ENCODE measurements at regions not wholly inside any gene's neighbourhood (a gene's known extent, or its start where the extent isn't known, plus 50 kb on each side); places are given as distances from the start of the nearest gene placed in this dataset.
A peak's percentile ranks its signal among the peaks of the same experiment; 100 is the strongest.

DNA sequence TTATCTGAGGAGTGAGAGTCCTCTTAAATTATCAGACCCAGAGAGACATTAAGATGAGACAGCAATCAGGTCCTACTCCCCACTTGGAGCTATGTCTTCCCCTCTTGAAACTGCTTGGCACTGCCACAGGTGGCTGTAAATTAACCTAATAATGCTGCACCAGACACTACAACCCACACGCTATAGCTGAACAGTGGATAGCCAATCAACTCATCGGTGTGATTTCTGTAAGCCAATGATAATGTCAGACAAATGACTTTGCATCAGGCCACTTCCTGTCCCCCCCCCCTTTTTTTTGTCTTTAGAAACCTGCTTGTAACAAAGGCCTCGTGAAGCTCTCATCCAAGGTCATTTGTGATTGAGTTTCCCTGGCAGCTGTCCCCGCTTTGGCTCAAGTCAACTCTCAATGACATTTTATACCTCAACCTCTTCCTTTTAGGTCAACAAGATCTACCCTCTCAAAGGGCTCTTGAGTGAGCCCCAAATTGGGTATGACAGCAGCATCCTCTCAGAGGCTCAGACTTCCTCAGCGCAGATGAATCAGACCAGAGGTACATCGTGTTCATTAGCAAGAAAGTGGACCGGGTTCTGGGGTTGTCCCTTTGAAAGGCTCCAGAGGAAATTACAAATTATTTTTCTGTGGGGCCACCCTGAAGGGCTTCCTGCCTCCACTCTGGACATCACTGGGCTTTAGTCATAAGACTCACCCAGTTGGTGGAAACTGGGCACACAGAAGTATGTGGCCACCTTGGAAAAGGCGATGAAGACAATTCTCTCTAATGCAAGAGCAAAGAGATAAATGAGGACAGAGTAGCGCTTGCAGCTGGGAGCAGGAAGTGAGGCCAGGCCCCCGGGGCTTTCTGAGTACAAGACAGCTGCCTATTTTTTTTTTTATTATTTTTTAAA, 73.6 kb downstream of the COPS8 start:
- peaks cover 0 to 6% (median 0%) of the 10 kb centered on the region in 5 donors for H3K27me3 Mint-ChIP-seq
- no peaks in the 10 kb centered on the region for H3K9me3 Mint-ChIP-seq
- no peak for DNase-seq
- POLR2A ChIA-PET = interaction anchor here (0.5 kb wide), 1 partner anchor 312 kb away, joined by 3 read pairs; no protein-coding TSS in a partner anchor
- H3K4me3 Mint-ChIP-seq = no peak overlapping the region
- ATAC-seq = no peak
- H3K27ac Mint-ChIP-seq = peak overlapping the region in 1 of 10 donors; percentile 68
- no peaks in the 10 kb centered on the region for H3K36me3 Mint-ChIP-seq
- H3K4me1 Mint-ChIP-seq = peaks cover 8 to 31% (median 16%) of the 10 kb centered on the region in 4 donors

- Mint-ChIP-seq H3K9me3 (no peaks in the 10 kb centered on the region), H3K4me1 (peaks cover 4 to 22% (median 9%) of the 10 kb centered on the region in 4 donors)
- ATAC-seq = no peak
These were observed 74.7 kb downstream of the COPS8 start for GRCh38 chr2:237160271-237160919.

DNA sequence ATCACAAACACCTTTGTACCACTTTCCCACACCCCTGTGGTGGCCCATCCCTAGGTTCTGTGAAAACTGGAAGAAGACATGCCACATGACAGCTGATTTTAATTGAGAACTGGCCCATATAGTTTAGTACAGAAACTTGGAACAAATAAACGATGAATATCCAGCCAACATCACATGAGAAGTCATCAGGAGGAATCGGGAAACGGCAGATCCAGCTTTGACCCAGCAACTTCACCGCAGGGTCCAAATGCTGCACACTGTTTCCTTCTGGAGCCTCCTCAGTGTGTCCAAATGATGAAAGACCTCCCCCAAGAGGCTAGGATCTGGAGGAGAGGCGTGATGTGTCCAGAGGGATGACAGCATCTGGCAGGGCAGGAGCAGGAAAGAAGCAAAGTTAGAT, 75.5 kb downstream of the COPS8 start:
- DNase-seq (no peak), ATAC-seq (no peak)
- Mint-ChIP-seq H3K27ac (no peak overlapping the region), H3K4me1 (peaks cover 2 to 14% (median 7%) of the 10 kb centered on the region in 4 donors), H3K4me3 (no peak overlapping the region), H3K9me3 (no peaks in the 10 kb centered on the region), H3K27me3 (peaks cover 3 to 19% (median 9%) of the 10 kb centered on the region in 5 donors), H3K36me3 (no peaks in the 10 kb centered on the region)
- POLR2A ChIA-PET = no interaction called here

More at GRCh38 chr2:237160271-237160919, 74.7 kb downstream of the COPS8 start:
- H3K36me3 Mint-ChIP-seq = no peaks in the 10 kb centered on the region
- no peak for DNase-seq
- no peak overlapping the region for H3K4me3 Mint-ChIP-seq
- H3K27ac Mint-ChIP-seq = peak overlapping the region in 2 of 10 donors; percentile 21 to 41
- H3K27me3 Mint-ChIP-seq = peaks cover 3 to 11% (median 6%) of the 10 kb centered on the region in 5 donors
- POLR2A ChIA-PET = no interaction called here

DNA sequence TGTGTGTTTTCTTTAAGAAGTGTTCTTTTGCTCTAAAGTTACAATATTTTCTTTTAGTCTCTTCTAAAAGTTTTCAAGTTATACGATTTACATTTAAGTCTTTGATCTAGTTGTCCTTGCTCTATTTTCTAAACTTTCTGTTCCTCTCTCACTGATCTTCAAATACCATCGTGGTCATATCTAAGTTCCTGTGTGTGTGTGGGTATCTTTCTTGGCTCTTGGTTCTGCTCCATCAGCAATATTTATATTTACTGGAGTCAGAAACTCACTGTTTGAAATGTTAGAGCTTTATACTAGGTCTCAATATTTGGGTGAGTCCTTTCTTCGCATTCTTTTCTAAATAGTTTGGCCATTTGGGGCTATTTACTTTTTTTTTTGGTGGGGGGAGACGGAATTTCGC, 77.3 kb downstream of the COPS8 start:
- POLR2A ChIA-PET = no interaction called here
- ATAC-seq (no peak), DNase-seq (no peak)
- Mint-ChIP-seq H3K27me3 (peaks cover 5 to 29% (median 8%) of the 10 kb centered on the region in 5 donors), H3K36me3 (no peaks in the 10 kb centered on the region), H3K27ac (no peak overlapping the region), H3K4me1 (peaks cover 2 to 9% (median 5%) of the 10 kb centered on the region in 4 donors), H3K9me3 (peaks cover 0 to 3% (median 0%) of the 10 kb centered on the region in 9 donors), H3K4me3 (no peak overlapping the region)

- Mint-ChIP-seq H3K27ac (no peak overlapping the region), H3K27me3 (peaks cover 7 to 38% (median 20%) of the 10 kb centered on the region in 5 donors), H3K36me3 (no peaks in the 10 kb centered on the region), H3K4me1 (peaks cover 0 to under 1% (median 0%) of the 10 kb centered on the region in 4 donors), H3K4me3 (no peak overlapping the region), H3K9me3 (peaks cover 0 to 16% (median 0%) of the 10 kb centered on the region in 9 donors)
- no peak for DNase-seq
- no peak for ATAC-seq
- POLR2A ChIA-PET = no interaction called here
These were observed 78.9 kb downstream of the COPS8 start for GRCh38 chr2:237164474-237165042.

DNA sequence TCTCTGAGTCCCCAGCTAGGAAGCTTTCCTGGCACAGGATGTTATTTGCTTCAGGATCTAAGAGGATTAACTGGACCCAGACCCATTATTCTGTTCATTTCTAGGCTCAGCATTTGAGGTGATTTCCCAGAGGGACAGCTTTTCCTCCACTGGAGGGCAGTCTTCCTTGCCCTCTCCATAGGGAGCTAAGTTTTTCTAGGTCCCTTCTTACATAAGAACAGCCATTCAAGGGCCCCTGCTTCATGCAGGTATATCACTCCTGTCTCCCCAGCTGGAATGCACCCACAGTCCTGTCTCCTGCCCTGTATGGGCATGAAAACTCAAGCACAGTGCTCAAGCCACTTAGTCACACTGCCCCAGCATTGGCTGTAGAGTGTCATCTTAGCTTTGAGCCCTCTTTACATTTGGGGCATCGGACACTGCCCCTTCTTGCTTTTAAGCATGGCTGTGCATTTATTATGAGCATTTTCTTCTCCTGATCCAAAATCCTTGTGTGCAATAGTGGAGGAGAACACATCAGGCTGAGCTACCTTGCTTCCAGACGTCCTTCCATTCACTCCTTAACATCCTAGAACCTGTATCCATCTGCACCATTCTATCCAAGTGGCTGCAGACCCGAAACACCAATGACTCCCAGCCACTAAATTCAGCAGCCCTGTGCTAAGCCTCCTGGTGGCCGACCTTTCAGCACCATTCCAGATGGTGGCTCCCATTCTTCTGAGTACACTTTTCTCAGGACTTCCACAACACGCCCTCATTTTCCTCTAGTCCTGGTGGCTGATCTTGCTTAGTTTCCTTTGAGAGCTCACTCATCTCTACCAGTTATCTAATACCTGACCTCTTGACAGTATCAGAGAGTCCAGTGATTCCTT, 80.0 kb downstream of the COPS8 start:
- Mint-ChIP-seq H3K9me3 (peaks cover 0 to 16% (median 0%) of the 10 kb centered on the region in 9 donors), H3K4me3 (no peak overlapping the region), H3K27me3 (peaks cover 7 to 41% (median 24%) of the 10 kb centered on the region in 5 donors), H3K36me3 (no peaks in the 10 kb centered on the region), H3K4me1 (no peaks in the 10 kb centered on the region), H3K27ac (peak overlapping the region in 1 of 10 donors; percentile 20)
- DNase-seq = no peak
- POLR2A ChIA-PET = interaction anchor here (0.8 kb wide), 1 partner anchor 80 kb away, joined by 3 read pairs; the partner anchor contains the start of gene COPS8
- ATAC-seq = no peak

GRCh38 chr2:237167038-237167437, 81.3 kb downstream of the COPS8 start:
- H3K4me3 Mint-ChIP-seq = no peak overlapping the region
- no peaks in the 10 kb centered on the region for H3K4me1 Mint-ChIP-seq
- DNase-seq (no peak), ATAC-seq (no peak)
- H3K36me3 Mint-ChIP-seq = no peaks in the 10 kb centered on the region
- peaks cover 0 to 16% (median 0%) of the 10 kb centered on the region in 9 donors for H3K9me3 Mint-ChIP-seq
- POLR2A ChIA-PET = no interaction called here
- peaks cover 7 to 41% (median 24%) of the 10 kb centered on the region in 5 donors for H3K27me3 Mint-ChIP-seq
- H3K27ac Mint-ChIP-seq = no peak overlapping the region

DNA sequence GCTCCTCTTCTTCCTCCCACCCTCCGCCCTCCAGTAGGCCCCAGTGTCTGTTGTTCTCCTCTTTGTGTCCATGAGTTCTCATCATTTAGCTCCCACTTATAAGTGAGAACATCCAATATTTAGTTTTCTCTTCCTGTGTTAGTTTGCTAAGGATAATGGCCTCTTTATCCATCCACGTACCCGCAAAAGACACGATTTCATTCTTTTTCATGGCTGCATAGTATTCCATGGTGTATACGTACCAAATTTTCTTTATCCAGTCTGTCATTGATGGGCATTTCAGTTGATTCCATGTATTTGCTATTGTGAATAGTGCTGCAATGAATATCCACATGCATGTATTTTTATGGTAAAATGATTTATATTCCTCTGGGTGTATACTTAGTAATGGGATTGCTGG, 82.2 kb downstream of the COPS8 start:
- H3K27me3 Mint-ChIP-seq = peaks cover 8 to 50% (median 27%) of the 10 kb centered on the region in 5 donors
- H3K4me3 Mint-ChIP-seq = no peak overlapping the region
- H3K4me1 Mint-ChIP-seq = no peaks in the 10 kb centered on the region
- H3K27ac Mint-ChIP-seq = no peak overlapping the region
- POLR2A ChIA-PET = no interaction called here
- no peaks in the 10 kb centered on the region for H3K36me3 Mint-ChIP-seq
- peaks cover 0 to 16% (median 0%) of the 10 kb centered on the region in 9 donors for H3K9me3 Mint-ChIP-seq
- ATAC-seq (no peak), DNase-seq (no peak)

- peaks cover 8 to 52% (median 24%) of the 10 kb centered on the region in 5 donors for H3K27me3 Mint-ChIP-seq
- no peaks in the 10 kb centered on the region for H3K4me1 Mint-ChIP-seq
- POLR2A ChIA-PET = no interaction called here
- no peak overlapping the region for H3K27ac Mint-ChIP-seq
- ATAC-seq (no peak), DNase-seq (no peak)
- H3K4me3 Mint-ChIP-seq = no peak overlapping the region
- H3K9me3 Mint-ChIP-seq = peaks cover 0 to 20% (median 2%) of the 10 kb centered on the region in 9 donors
- H3K36me3 Mint-ChIP-seq = peaks cover 0 to under 1% (median 0%) of the 10 kb centered on the region in 3 donors
These were observed 84.3 kb downstream of the COPS8 start for GRCh38 chr2:237170020-237170419.

GRCh38 chr2:237171396-237171795, 85.7 kb downstream of the COPS8 start:
- Mint-ChIP-seq H3K4me1 (no peaks in the 10 kb centered on the region), H3K9me3 (peaks cover 0 to 24% (median 2%) of the 10 kb centered on the region in 9 donors), H3K36me3 (peaks cover 0 to 5% (median 0%) of the 10 kb centered on the region in 3 donors), H3K4me3 (no peak overlapping the region), H3K27me3 (peaks cover 8 to 48% (median 21%) of the 10 kb centered on the region in 5 donors), H3K27ac (no peak overlapping the region)
- ATAC-seq (no peak), DNase-seq (no peak)
- POLR2A ChIA-PET = no interaction called here

- no peak for DNase-seq
- H3K27ac Mint-ChIP-seq = no peak overlapping the region
- peaks cover 0 to 24% (median 2%) of the 10 kb centered on the region in 9 donors for H3K9me3 Mint-ChIP-seq
- H3K4me1 Mint-ChIP-seq = no peaks in the 10 kb centered on the region
- peaks cover 8 to 48% (median 24%) of the 10 kb centered on the region in 5 donors for H3K27me3 Mint-ChIP-seq
- ATAC-seq = no peak
- H3K4me3 Mint-ChIP-seq = no peak overlapping the region
- POLR2A ChIA-PET = no interaction called here
- H3K36me3 Mint-ChIP-seq = peaks cover 0 to 5% (median 0%) of the 10 kb centered on the region in 3 donors
These were observed 86.2 kb downstream of the COPS8 start for GRCh38 chr2:237171881-237172280.

GRCh38 chr2:237177052-237177451, 91.4 kb downstream of the COPS8 start:
- Mint-ChIP-seq H3K36me3 (peaks cover 0 to 5% (median 0%) of the 10 kb centered on the region in 3 donors), H3K4me1 (peaks cover 0 to 3% (median 0%) of the 10 kb centered on the region in 4 donors), H3K27ac (no peak overlapping the region), H3K9me3 (peaks cover 0 to 13% (median 2%) of the 10 kb centered on the region in 9 donors), H3K4me3 (no peak overlapping the region), H3K27me3 (peaks cover 7 to 36% (median 26%) of the 10 kb centered on the region in 5 donors)
- DNase-seq = no peak
- no peak for ATAC-seq
- POLR2A ChIA-PET = no interaction called here

Measured in naive thymus-derived CD8-positive, alpha-beta T cell (primary cell).